SKM-1 (cell line): ENCODE measurements at regions not wholly inside any gene's neighbourhood (a gene's known extent, or its start where the extent isn't known, plus 50 kb on each side); places are given as distances from the start of the nearest gene placed in this dataset.

ENCODE experiments used
- DNase-seq: peaks from one replicate; lab custom pipeline; 2025; ENCODE audit not compliant: unreplicated experiment; lab: John Stamatoyannopoulos, UW

- no peak for DNase-seq
Measured at GRCh38 chr1:72570815-72571214, 288.5 kb upstream of the NEGR1 start.

DNA sequence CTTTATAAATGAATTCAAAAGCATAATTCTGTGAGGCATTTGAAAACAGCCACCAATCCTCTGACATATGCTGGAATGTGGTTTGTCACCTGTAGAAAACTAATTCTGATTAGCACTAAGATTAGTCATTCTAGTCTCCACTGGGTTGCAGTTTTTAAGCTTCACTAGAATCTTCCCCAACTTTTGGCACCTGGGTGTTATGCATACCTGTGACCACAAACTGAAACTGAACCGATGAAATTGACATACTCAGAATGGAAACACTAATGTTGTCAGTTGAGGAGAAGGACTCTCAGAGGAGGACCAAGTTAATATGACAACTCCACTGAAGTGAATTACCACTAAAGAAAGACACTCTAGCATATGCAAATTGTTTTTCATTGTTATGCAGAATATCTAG lies 285.8 kb upstream of the NEGR1 start:
- no peak for DNase-seq

- no peak for DNase-seq
Measured at GRCh38 chr1:72567521-72567920, 285.2 kb upstream of the NEGR1 start.

DNA sequence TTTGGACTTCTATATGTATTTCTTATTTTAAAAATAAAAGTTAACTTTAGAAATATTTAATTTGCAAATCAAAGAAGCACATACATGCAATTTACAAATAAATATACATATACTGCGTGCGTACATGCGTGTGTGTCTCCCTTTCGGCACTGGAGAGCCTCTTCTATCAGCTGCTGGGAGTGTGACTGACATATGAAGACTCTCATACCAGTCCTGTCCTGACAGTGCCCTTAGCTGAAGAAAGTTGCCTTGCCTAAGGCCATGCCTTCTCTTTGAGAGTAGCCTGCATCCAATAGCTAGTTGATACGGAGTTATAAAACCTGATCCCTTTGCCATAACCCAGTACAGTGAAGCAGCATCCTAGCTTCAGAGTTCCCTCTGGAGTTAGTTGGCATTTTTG lies 282.4 kb upstream of the NEGR1 start:
- no peak for DNase-seq

- DNase-seq, result no peak
Measured at GRCh38 chr1:72557446-72558049, 275.2 kb upstream of the NEGR1 start.

DNA sequence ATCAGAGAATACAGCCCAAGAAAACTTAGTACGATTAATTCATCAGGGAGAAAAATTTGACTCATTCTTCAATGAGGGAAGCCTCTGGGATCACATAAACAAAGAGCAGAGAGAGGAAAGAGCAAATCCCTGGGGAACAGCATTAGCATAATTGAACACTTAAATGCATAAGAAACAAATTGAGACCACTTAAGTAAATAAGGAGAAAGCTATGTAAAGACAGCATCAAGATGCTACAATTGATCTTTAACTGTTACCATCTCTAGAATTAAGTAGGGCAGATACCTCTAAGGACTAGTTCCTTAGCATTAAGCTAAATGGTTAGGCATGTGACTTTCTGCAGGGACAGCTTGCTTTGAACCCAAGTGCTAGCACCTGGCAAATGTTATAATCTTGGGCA lies 265.1 kb upstream of the NEGR1 start:
- no peak for DNase-seq

GRCh38 chr1:72540674-72541073 lies 258.3 kb upstream of the NEGR1 start:
- DNase-seq, result no peak

DNA sequence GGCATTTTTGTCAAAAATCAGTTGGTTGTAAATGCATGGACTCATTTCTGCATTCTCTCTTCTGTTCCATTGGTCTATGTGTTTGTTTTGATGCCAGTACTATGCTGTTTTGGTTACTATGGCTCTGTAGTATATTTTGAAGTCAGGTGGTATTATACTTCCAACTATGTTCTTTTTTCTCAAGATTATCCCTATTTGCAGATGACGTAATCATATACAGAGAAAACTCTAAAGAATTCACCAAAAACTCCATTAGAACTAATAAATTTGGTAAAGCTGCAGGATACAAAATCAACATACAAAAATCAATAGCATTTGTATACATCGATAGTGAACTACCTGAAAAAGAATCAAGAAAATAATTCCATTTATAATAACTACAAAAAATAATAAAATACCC lies 253.1 kb upstream of the NEGR1 start:
- DNase-seq, result no peak

DNA sequence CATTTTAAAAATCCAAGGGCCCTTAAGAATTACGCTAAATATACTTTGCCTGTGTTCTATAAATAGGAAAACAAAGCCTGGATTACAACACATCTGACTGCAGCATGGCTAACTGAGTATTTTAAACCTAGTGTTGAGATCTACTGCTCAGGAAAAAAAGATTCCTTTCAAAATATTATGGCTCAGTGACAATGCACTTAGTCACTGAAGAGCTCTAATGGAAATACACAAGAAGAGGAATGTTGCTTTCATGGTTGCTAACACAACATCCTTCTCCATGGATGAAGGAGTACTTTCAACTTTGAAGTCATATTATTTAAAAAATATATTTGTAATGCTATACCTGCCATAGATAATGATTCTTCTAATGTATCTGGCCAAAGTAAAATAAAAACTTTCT lies 248.3 kb upstream of the NEGR1 start:
- no peak for DNase-seq

DNA sequence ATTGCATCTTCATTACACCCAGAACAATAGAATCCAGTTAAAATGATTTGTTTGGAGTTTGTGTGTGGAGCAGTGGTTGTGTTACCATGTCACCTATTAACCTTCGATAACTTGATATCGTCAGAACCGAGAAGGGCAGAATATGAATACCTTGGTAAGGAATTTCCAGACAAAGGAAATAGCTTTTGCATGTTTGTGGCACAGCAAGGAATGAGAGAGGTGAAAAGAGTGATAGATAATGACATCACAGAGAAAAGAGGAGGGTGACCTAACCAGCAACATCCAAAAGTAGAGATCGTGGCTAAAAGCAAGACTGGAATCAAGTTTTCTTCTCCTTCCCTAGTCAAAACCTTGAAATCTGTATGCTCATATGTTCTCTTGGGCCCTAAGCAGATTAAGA lies 244.6 kb upstream of the NEGR1 start:
- no peak for DNase-seq

DNA sequence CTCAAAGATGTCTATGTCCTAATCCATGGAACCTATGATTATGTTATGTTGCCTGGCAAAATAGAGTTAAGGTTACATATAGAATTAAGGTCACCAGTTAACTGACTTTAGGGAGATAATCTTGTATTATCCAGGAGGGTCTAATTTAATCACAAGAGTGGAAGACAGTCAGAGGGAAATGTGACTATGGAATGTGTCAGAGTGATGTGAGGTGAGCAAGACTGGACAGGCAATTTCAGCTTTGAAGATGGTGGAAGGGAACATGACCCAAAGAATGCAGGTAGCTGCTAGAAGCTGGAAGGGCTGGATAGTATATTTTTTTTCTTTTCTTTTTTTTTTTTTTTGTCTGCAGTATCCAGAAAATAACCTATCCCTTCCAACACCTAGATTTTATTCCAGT lies 241.7 kb upstream of the NEGR1 start:
- no peak for DNase-seq

DNA sequence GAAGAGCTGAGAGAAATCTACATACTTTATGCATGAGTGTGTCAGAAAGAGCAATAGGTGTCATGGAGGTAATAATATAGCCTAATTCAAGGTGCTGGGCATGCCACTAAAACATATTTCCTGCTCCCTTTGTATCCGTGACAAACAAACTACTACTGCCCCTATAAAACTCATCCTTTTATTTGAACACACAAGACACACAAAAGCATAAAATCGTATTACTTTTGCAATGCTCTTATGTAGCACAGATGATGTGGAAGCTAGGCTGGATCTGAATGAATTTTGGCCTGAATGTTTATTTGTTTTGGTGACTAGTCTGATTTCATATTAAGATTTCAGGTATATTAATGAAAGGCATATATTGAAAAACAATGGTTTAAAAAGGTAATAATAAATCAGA lies 239.3 kb upstream of the NEGR1 start:
- no peak for DNase-seq

- no peak for DNase-seq
Measured at GRCh38 chr1:72516826-72517225, 234.5 kb upstream of the NEGR1 start.

GRCh38 chr1:72516264-72516663 lies 233.9 kb upstream of the NEGR1 start:
- no peak for DNase-seq

DNA sequence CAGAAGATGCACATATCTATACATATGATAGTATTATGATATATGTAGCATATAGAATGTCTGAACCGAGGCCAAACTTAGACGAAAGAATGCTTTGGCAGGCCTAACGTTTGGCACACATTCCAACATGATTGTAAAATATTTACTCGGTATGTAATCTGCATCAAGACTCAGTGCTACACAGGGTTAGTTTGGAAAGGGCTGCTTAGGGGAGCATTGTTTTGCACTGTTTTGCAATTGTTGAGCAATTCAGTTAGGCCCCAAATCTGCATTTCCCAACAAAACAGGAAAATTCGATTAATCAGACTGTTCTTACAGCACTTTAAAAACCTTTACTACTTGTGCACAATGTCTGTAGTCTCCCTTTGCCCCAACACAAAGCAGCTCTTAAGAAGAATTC lies 216.0 kb upstream of the NEGR1 start:
- no peak for DNase-seq

- DNase-seq, result no peak
Measured at GRCh38 chr1:72489801-72490200, 207.5 kb upstream of the NEGR1 start.

GRCh38 chr1:72485801-72486200 lies 203.5 kb upstream of the NEGR1 start:
- DNase-seq, result no peak

- no peak for DNase-seq
Measured at GRCh38 chr1:72483846-72484357, 201.6 kb upstream of the NEGR1 start.

- DNase-seq, result no peak
Measured at GRCh38 chr1:72482736-72483413, 200.5 kb upstream of the NEGR1 start.

GRCh38 chr1:72481420-72481970 lies 199.2 kb upstream of the NEGR1 start:
- no peak for DNase-seq

DNA sequence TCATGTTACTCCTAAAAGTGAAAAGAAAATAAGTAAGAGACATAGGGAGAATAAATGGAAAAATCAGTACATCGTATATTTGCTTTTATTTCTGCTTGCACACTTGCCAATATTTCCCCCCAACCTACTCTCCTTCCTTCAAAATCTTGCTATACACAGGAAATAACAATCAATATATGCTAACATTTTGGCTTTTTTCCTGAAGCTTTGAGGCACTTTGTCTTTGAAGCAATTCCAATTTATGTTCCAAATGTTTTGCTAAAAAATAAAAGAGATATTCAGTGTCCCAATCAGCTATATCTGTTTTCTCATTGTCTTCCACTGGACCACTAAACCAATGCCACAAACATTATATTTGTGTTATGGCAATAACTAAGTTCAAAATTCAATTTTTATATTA lies 184.0 kb upstream of the NEGR1 start:
- DNase-seq, result no peak

- no peak for DNase-seq
Measured at GRCh38 chr1:72462186-72462905, 180.0 kb upstream of the NEGR1 start.
